Effector memory CD4-positive, alpha-beta T cell (primary cell): ENCODE measurements at regions not wholly inside any gene's neighbourhood (a gene's known extent, or its start where the extent isn't known, plus 50 kb on each side); places are given as distances from the start of the nearest gene placed in this dataset.
"Not testable (repeated sequence)": the region's sequence is repeated elsewhere in the genome, so short reads cannot be mapped to it uniquely, and the experiment has no call there.

Experiments
- DNase-seq, 3 donors: peaks; one replicate each; pipeline ENCODE4 v3.0.0-alpha.2; 2020
- H3K27ac ChIP-seq: 2 replicates; pipeline ENCODE4 v1.7.0; 2013; ENCODE audit warnings: mild to moderate bottlenecking, low read length, moderate library complexity; ENCODE audit not compliant: insufficient read depth, poor library complexity, severe bottlenecking
- H3K27me3 ChIP-seq: replicated peaks from 2 replicates; pipeline ENCODE4 v1.7.0; 2013; ENCODE audit warnings: mild to moderate bottlenecking, low read length; ENCODE audit not compliant: insufficient read depth, control insufficient read depth, poor library complexity, severe bottlenecking
- H3K36me3 ChIP-seq: 2 replicates; pipeline ENCODE4 v1.7.0; 2013; ENCODE audit warnings: mild to moderate bottlenecking, low read length, moderate library complexity; ENCODE audit not compliant: control insufficient read depth, insufficient read depth
- H3K4me1 ChIP-seq: 2 replicates; pipeline ENCODE4 v1.7.0; 2013; ENCODE audit warnings: low read length, mild to moderate bottlenecking; ENCODE audit not compliant: control insufficient read depth, insufficient read depth, poor library complexity, severe bottlenecking
- H3K4me3 ChIP-seq: 2 replicates; pipeline ENCODE4 v1.7.0; 2013; ENCODE audit warnings: low read length, low read depth, mild to moderate bottlenecking; ENCODE audit not compliant: insufficient read depth, poor library complexity, severe bottlenecking
- H3K9me3 ChIP-seq: 2 replicates; pipeline ENCODE4 v1.7.0; 2013; ENCODE audit warnings: mild to moderate bottlenecking, low read length, moderate library complexity; ENCODE audit not compliant: control insufficient read depth

DNA sequence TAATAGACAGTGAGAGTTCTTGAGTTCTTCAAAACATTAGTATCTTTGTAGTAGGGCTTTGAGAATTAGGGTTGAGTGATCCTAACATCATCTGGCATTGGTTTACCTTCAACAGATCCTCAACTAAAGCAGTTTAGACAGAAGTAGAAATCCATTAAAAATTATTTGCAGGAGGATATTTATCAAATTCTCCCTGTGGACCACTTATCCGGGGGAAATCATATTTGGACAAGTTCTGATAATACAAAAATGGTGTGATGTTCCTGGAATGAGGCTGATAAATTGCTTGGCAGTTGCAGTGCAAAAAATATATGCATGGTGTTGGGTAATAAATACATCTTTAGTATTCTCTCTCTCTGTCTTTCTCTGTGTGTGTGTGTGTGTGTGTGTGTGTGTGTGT, 115.1 kb upstream of the CHODL start:
- no peaks in the 10 kb centered on the region for H3K36me3 ChIP-seq
- no peak overlapping the region for H3K4me3 ChIP-seq
- H3K9me3 ChIP-seq, result no peaks in the 10 kb centered on the region
- H3K27ac ChIP-seq, result no peak overlapping the region
- no peaks in the 10 kb centered on the region for H3K4me1 ChIP-seq
- no peaks in the 10 kb centered on the region for H3K27me3 ChIP-seq
- no peak for DNase-seq

DNA sequence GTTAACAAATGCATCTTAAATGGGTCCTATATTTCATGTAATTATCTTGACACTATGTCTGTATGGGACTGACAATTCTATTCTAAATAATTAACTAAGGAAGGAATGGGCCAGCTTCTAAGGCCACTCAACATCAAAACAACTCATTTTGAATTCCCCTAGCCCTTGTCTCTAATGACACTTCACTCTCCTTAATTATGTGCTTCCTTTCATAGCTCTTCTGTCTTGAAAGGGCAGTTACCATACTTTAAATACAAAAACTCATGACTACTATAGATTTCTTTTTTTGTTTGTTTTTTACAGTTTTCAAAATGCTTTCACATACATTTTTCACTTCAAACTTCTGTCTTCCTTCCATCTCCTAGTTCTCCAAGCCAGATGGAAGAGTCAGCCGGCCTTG, 126.1 kb upstream of the CHODL start:
- Histone ChIP-seq H3K4me1 (no peaks in the 10 kb centered on the region), H3K27ac (no peak overlapping the region), H3K36me3 (no peaks in the 10 kb centered on the region), H3K4me3 (no peak overlapping the region), H3K27me3 (no peaks in the 10 kb centered on the region), H3K9me3 (no peaks in the 10 kb centered on the region)
- DNase-seq, result no peak

DNA sequence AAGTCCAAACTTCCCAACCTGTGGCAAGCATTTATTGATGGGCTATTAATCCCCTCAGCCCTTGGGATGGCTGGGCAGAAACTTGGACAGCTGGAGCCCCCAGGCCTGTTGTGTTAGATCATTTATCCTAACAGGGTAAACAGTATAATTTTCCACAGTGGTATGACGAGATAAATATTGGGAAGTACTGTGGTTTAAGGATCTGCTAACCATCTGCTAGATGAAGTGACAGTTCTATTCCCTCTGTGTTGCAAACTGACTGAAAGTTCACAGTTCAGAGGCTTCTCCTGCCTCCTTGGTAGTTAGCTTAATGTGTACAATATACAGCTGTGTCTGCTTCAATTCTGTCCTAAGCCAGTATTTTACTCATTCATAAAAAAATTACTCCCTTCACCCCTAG, 127.5 kb upstream of the CHODL start:
- Histone ChIP-seq H3K27me3 (no peaks in the 10 kb centered on the region), H3K36me3 (no peaks in the 10 kb centered on the region), H3K9me3 (no peaks in the 10 kb centered on the region), H3K4me3 (no peak overlapping the region), H3K27ac (no peak overlapping the region), H3K4me1 (no peaks in the 10 kb centered on the region)
- no peak for DNase-seq

DNA sequence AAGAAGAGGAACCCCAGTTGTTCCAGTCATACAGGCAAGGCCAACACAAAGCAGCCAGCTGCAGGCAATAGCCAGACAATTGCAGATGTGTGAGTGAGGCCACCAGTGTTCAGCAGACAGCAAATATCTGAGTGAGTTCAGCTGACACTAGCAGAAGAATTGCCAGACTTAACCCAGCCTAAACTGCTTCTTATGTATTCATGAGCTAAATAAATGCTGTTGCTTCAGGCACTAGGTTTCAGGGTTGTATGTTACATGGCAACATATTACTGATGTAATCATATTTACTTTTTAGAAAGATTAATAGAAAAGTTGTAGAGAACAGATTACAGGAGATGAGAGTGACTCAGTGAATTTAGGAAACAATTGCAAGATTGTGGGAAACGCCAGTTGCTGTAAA, 129.8 kb upstream of the CHODL start:
- no peak overlapping the region for H3K27ac ChIP-seq
- H3K27me3 ChIP-seq, result no peaks in the 10 kb centered on the region
- DNase-seq, result no peak
- no peaks in the 10 kb centered on the region for H3K4me1 ChIP-seq
- no peak overlapping the region for H3K4me3 ChIP-seq
- H3K9me3 ChIP-seq, result no peaks in the 10 kb centered on the region
- no peaks in the 10 kb centered on the region for H3K36me3 ChIP-seq

DNA sequence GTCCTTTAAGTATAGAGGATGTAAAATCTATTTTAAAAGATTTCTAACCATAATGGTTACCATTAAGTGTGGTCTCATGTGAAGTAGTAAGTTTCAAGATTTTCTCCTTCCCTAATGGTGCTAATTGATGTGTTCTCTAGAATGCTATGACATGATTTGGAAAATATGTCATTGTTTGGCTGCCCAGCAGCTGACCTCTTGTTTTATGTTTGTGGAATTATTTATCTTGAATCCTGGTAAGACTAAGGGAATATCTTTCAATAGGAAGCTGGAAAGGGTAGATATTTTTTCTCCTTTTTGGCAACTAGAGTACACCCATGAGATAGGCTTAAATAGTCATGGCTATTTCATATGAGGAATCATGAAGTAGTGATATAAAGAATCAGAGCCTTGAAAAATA, 139.8 kb upstream of the CHODL start:
- no peak overlapping the region for H3K4me3 ChIP-seq
- no peaks in the 10 kb centered on the region for H3K9me3 ChIP-seq
- DNase-seq, result no peak
- H3K27me3 ChIP-seq, result no peaks in the 10 kb centered on the region
- H3K4me1 ChIP-seq, result no peaks in the 10 kb centered on the region
- H3K27ac ChIP-seq, result no peak overlapping the region
- H3K36me3 ChIP-seq, result no peaks in the 10 kb centered on the region

DNA sequence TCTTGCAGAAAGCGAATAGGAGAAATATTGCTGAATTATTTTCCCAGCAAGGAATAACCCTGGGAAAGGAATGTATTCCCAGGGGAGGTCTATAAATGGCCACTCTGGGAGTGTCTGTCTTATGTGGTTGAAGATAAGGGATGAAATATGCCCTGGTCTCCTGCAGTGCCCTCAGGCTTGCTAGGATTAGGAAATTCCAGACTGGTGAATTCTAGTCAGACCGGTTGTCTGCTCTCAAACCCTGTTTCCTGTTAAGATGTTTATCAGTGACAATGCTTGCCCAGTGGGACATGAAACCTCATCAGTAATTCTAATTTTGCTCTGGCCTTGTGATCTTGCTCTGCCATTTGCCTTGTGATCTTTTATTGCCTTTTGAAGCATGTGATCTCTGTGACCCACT, 148.2 kb upstream of the CHODL start:
- H3K27me3 ChIP-seq, H3K4me3 ChIP-seq, DNase-seq, H3K27ac ChIP-seq, H3K9me3 ChIP-seq, H3K36me3 ChIP-seq, H3K4me1 ChIP-seq: not testable (repeated sequence)

DNA sequence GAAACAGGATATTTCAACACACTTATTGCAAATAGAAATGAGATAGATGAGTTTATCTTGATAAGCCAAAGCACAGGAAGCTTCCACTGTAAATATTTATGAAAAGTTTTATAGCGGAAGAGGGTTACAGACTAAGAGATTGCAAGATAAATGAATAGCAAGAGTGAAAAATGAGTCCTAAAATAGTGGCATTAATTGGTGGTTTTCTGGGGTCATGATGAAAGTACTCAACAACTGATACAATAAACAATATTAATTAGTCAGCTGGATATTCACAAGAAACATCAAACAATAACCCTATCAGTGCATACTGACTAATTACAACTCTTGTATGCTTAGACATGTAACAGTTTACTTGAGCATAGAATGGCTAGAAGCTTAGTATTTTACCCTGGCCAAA, 154.8 kb upstream of the CHODL start:
- no peaks in the 10 kb centered on the region for H3K27me3 ChIP-seq
- DNase-seq, result no peak
- H3K4me3 ChIP-seq, result no peak overlapping the region
- no peaks in the 10 kb centered on the region for H3K36me3 ChIP-seq
- no peaks in the 10 kb centered on the region for H3K9me3 ChIP-seq
- no peaks in the 10 kb centered on the region for H3K4me1 ChIP-seq
- no peak overlapping the region for H3K27ac ChIP-seq

DNA sequence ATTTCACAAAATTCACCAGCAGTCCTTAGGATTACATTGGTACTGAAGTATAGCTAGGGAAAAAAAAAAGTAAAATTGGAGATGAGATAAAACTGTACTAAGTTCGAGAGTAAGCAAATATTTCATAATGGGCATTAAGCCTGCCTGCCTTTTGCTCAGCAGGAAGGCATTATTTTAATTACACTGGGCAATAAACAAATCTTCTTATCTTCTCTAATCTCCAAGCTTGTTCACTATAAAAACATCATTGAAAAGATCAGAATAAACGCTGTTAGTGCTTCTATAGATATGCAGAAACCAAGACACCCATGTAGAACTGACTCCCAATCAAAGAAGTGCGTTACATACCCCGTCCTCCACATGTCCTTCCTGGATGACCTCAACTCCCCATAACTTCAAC, 174.2 kb upstream of the CHODL start:
- H3K4me3 ChIP-seq, result no peak overlapping the region
- H3K27me3 ChIP-seq, result no peaks in the 10 kb centered on the region
- H3K9me3 ChIP-seq, result no peaks in the 10 kb centered on the region
- H3K36me3 ChIP-seq, result no peaks in the 10 kb centered on the region
- DNase-seq, result no peak
- no peaks in the 10 kb centered on the region for H3K4me1 ChIP-seq
- no peak overlapping the region for H3K27ac ChIP-seq

DNA sequence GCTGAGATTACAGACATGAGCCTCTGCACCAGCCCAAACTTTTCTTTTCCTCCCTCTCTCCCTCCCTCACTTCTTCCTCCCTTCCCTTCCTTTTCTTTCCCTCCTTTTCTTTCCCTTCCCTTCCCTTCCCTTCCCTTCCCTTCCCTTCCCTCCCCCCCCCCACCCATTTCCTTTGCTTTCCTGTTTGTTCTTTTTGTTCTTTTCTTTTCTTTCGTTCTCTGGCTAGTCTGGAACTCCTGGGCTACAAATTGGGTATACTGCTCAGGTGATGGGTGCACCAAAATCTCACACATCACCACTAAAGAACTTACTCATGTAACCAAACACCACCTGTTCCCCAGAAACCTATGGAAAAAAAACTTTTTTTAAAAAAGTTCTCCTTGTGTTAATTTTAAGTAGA, 174.8 kb upstream of the CHODL start:
- H3K27me3 ChIP-seq, result no peaks in the 10 kb centered on the region
- H3K36me3 ChIP-seq, result no peaks in the 10 kb centered on the region
- no peak overlapping the region for H3K27ac ChIP-seq
- H3K4me3 ChIP-seq, result no peak overlapping the region
- H3K9me3 ChIP-seq, result no peaks in the 10 kb centered on the region
- DNase-seq, result no peak
- no peaks in the 10 kb centered on the region for H3K4me1 ChIP-seq

DNA sequence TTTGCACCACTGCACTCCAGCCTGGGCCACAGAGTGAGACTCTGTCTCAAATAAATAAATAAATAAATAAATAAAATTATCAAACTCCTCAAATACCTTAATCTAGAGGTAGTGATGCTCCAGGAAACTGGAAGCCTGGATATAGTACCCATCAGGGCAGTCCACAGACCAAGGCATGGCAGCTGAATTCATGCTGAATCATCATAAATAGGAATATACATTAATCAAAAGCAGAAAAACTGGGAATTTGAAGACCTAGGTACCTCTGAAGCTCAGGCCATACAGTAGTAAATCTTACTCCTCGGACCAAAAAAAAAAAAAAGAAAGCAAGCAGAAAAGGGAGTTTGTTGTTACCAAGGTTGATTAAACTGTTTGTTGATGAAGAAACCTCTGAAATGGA, 184.2 kb upstream of the CHODL start:
- H3K4me1 ChIP-seq, result no peaks in the 10 kb centered on the region
- H3K27ac ChIP-seq, result no peak overlapping the region
- no peaks in the 10 kb centered on the region for H3K27me3 ChIP-seq
- no peaks in the 10 kb centered on the region for H3K9me3 ChIP-seq
- H3K36me3 ChIP-seq, result no peaks in the 10 kb centered on the region
- no peak overlapping the region for H3K4me3 ChIP-seq
- no peak for DNase-seq
